Tibial nerve (tissue), 4 donors: ENCODE measurements at regions not wholly inside any gene's neighbourhood (a gene's known extent, or its start where the extent isn't known, plus 50 kb on each side); places are given as distances from the start of the nearest gene placed in this dataset.

Experiments
- CTCF ChIP-seq, 5 experiments: fragments of 200-600 bp in 3 of 5; fragments of 450-650 bp in 2 of 5; sonication (generic) in 3 of 5; IDR thresholded peaks; one replicate each; pipeline ENCODE4 v1.5.1; 2016 to 2019; ENCODE audit warnings: antibody characterized with exemption in 5 of 5, mild to moderate bottlenecking in 3 of 5, moderate library complexity in 2 of 5
- EP300 ChIP-seq, 2 donors: sonication (generic); formaldehyde crosslinking; IDR thresholded peaks; one replicate each; pipeline ENCODE4 v1.6.1; 2017; ENCODE audit warnings: antibody characterized with exemption in 2 of 2, mild to moderate bottlenecking in 1 of 2

GRCh38 chr5:54370982-54371381, 60.6 kb upstream of the ARL15 start:
- TF ChIP-seq CTCF (IDR thresholded peaks at IDR 0.05) = no peak
- TF ChIP-seq EP300 (IDR thresholded peaks at IDR 0.05) = no peak
